ENCODE measurements at regions not wholly inside any gene's neighbourhood (a gene's known extent, or its start where the extent isn't known, plus 50 kb on each side); places are given as distances from the start of the nearest gene placed in this dataset.

DNA sequence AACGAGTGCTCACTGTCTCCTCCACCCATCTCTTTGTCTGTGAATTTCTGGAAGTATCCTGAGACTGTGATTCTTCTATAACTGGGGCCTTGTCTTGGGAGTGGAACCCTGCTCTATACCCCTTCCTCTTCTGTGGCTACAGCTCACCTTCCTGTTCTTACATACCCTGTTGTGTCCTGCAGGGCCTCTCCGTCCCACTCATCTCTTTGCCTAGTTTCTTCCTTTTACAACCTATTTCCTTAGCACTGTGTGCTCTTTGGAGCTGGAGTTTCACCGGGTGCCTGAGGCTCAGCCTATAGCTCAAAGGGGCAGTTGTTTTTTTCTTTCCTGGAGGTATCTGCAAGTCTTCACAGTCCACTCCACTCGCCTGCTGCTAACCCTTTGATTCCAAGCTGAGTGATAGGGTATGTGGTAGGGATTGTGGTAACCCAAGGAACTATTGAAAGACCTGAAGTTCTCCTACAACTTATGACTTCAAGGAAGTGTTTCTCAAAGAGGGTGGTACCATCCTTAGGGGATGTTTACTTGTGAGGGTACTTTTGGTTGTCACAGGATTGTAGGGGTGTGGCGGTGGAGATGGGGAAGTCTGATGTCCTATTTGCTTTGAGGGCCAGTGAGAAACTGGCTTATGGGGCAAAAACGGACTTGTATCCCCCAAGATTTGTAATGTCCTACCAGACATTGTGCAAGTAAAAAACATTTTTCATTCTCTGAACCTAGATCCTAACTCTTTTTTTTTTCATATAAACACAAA, 66.6 kb upstream of the ARL8B start:
- Histone ChIP-seq H2AFZ (ENCODE audit: low read length) (peak overlapping the region; percentile 73), H3K9ac (ENCODE audit: low read depth, low read length, poor library complexity, severe bottlenecking) (no peak overlapping the region), H3K4me1 (ENCODE audit: insufficient read depth, low read length, poor library complexity, severe bottlenecking) (peaks cover 7% of the 10 kb centered on the region)

DNA sequence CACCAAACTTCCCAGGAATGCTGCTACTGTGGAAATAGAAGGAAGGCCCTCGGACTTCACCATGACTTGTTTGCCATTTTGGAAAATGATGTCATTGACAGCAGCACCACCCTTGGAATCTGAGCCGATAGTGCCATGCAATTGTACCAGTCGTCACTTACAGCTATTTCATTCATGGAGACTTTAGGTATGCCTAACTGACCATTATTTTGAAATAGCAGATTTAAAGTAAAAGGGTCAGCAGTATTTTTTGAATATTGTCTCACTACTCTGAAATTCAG, 66.0 kb upstream of the ARL8B start:
- Histone ChIP-seq H3K9ac (ENCODE audit: low read depth, low read length, poor library complexity, severe bottlenecking) (no peak overlapping the region), H4K20me1 (ENCODE audit: insufficient read depth, low read length, poor library complexity, severe bottlenecking) (no peaks in the 10 kb centered on the region), H3K9me2 (replicated peaks; ENCODE audit: low read depth, low read length) (no peaks in the 10 kb centered on the region), H3K9me3 (ENCODE audit: insufficient read depth, low read depth, low read length) (no peaks in the 10 kb centered on the region), H3K79me2 (ENCODE audit: insufficient read depth, low read length) (no peaks in the 10 kb centered on the region), H3F3A (ENCODE audit: low read depth) (no peaks in the 10 kb centered on the region), H3K36me3 (ENCODE audit: insufficient read depth, low read length) (no peaks in the 10 kb centered on the region), H3K4me2 (ENCODE audit: low read depth, low read length, poor library complexity, severe bottlenecking) (no peak overlapping the region), H2AFZ (ENCODE audit: low read length) (no peak overlapping the region), H3K4me3 (ENCODE audit: low read length, poor library complexity, severe bottlenecking) (no peak overlapping the region), H3K27me3 (ENCODE audit: insufficient read depth, low read length, poor library complexity, severe bottlenecking) (no peaks in the 10 kb centered on the region), H3K4me1 (ENCODE audit: insufficient read depth, low read length, poor library complexity, severe bottlenecking) (peaks cover 7% of the 10 kb centered on the region)
- TF ChIP-seq EZH2phosphoT487 (IDR thresholded peaks at IDR 0.05; ENCODE audit: borderline replicate concordance), result no peak
- TF ChIP-seq, protein P1, sequence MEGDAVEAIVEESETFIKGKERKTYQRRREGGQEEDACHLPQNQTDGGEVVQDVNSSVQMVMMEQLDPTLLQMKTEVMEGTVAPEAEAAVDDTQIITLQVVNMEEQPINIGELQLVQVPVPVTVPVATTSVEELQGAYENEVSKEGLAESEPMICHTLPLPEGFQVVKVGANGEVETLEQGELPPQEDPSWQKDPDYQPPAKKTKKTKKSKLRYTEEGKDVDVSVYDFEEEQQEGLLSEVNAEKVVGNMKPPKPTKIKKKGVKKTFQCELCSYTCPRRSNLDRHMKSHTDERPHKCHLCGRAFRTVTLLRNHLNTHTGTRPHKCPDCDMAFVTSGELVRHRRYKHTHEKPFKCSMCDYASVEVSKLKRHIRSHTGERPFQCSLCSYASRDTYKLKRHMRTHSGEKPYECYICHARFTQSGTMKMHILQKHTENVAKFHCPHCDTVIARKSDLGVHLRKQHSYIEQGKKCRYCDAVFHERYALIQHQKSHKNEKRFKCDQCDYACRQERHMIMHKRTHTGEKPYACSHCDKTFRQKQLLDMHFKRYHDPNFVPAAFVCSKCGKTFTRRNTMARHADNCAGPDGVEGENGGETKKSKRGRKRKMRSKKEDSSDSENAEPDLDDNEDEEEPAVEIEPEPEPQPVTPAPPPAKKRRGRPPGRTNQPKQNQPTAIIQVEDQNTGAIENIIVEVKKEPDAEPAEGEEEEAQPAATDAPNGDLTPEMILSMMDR (conservative IDR thresholded peaks at IDR 0.05; ENCODE audit: low read length), result no peak

More for the DNA sequence above, 66.6 kb upstream of the ARL8B start:
- H3F3A ChIP-seq (ENCODE audit: low read depth), result no peaks in the 10 kb centered on the region
- TF ChIP-seq, protein P1 (conservative IDR thresholded peaks at IDR 0.05; ENCODE audit: low read length), result no peak
- TF ChIP-seq EZH2phosphoT487 (IDR thresholded peaks at IDR 0.05; ENCODE audit: borderline replicate concordance), result no peak
- no peaks in the 10 kb centered on the region for H3K27me3 ChIP-seq (ENCODE audit: insufficient read depth, low read length, poor library complexity, severe bottlenecking)
- H3K36me3 ChIP-seq (ENCODE audit: insufficient read depth, low read length), result no peaks in the 10 kb centered on the region
- H3K9me3 ChIP-seq (ENCODE audit: insufficient read depth, low read depth, low read length), result no peaks in the 10 kb centered on the region
- no peaks in the 10 kb centered on the region for H3K9me2 ChIP-seq (replicated peaks; ENCODE audit: low read depth, low read length)
- H3K4me3 ChIP-seq (ENCODE audit: low read length, poor library complexity, severe bottlenecking), result no peak overlapping the region
- no peaks in the 10 kb centered on the region for H3K79me2 ChIP-seq (ENCODE audit: insufficient read depth, low read length)
- H4K20me1 ChIP-seq (ENCODE audit: insufficient read depth, low read length, poor library complexity, severe bottlenecking), result no peaks in the 10 kb centered on the region
- peak overlapping the region; percentile 26 for H3K4me2 ChIP-seq (ENCODE audit: low read depth, low read length, poor library complexity, severe bottlenecking)

DNA sequence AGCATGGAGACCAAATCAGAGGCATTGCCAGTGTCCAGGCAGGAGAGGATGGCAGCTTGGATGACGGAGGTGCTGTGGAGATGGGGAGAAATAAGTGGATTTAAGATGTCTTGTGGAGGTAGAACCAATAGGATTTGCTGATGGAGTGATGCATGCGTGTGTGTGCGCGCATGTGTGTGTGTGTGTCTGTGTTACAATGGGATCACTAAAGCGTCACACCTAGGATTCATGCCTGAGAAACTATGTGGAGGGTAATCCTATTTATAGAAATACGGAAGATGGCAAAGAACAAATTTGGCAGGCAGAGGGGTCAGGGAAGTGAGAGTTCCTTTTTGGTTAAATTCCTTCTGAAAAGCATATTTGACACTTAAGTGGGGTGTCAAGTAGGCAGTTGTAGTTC, 64.8 kb upstream of the ARL8B start:
- Histone ChIP-seq H3K4me3 (ENCODE audit: low read length, poor library complexity, severe bottlenecking) (no peak overlapping the region), H3K9me2 (replicated peaks; ENCODE audit: low read depth, low read length) (no peaks in the 10 kb centered on the region), H3F3A (ENCODE audit: low read depth) (no peaks in the 10 kb centered on the region), H4K20me1 (ENCODE audit: insufficient read depth, low read length, poor library complexity, severe bottlenecking) (no peaks in the 10 kb centered on the region), H3K4me2 (ENCODE audit: low read depth, low read length, poor library complexity, severe bottlenecking) (no peak overlapping the region), H3K27me3 (ENCODE audit: insufficient read depth, low read length, poor library complexity, severe bottlenecking) (no peaks in the 10 kb centered on the region), H3K4me1 (ENCODE audit: insufficient read depth, low read length, poor library complexity, severe bottlenecking) (peaks cover 7% of the 10 kb centered on the region), H2AFZ (ENCODE audit: low read length) (no peak overlapping the region), H3K36me3 (ENCODE audit: insufficient read depth, low read length) (no peaks in the 10 kb centered on the region), H3K79me2 (ENCODE audit: insufficient read depth, low read length) (no peaks in the 10 kb centered on the region), H3K9me3 (ENCODE audit: insufficient read depth, low read depth, low read length) (no peaks in the 10 kb centered on the region), H3K9ac (ENCODE audit: low read depth, low read length, poor library complexity, severe bottlenecking) (no peak overlapping the region)
- TF ChIP-seq EZH2phosphoT487 (IDR thresholded peaks at IDR 0.05; ENCODE audit: borderline replicate concordance), result no peak
- TF ChIP-seq, protein P1 (conservative IDR thresholded peaks at IDR 0.05; ENCODE audit: low read length), result no peak

Data from Loucy (cell line).